HG02885 (cell line): ENCODE measurements at regions not wholly inside any gene's neighbourhood (a gene's known extent, or its start where the extent isn't known, plus 50 kb on each side); places are given as distances from the start of the nearest gene placed in this dataset.

Experiments used
- ATAC-seq: cut with Tn5 transposase; IDR thresholded peaks from one replicate; pipeline ENCODE4 v1.9.1; 2021; ENCODE audit warnings: mild to moderate bottlenecking; ENCODE audit not compliant: unreplicated experiment, poor library complexity

- no peak for ATAC-seq
These were observed 61.4 kb upstream of the PPP1R3C start for GRCh38 chr10:91694170-91694794.

- ATAC-seq = no peak
These were observed 59.1 kb upstream of the PPP1R3C start for GRCh38 chr10:91691981-91692380.

- no peak for ATAC-seq
These were observed 58.3 kb upstream of the PPP1R3C start for GRCh38 chr10:91690996-91691676.

GRCh38 chr10:91690412-91690811 is 57.5 kb upstream of the PPP1R3C start:
- ATAC-seq = no peak

GRCh38 chr10:91689731-91690168 is 56.9 kb upstream of the PPP1R3C start:
- no peak for ATAC-seq

GRCh38 chr10:91684841-91685240 is 52.0 kb upstream of the PPP1R3C start:
- no peak for ATAC-seq

GRCh38 chr10:91683975-91684374 is 51.1 kb upstream of the PPP1R3C start:
- ATAC-seq = no peak

- no peak for ATAC-seq
These were observed 50.0 kb upstream of the PPP1R3C start for GRCh38 chr10:91682912-91683311.
